ENCODE measurements at regions not wholly inside any gene's neighbourhood (a gene's known extent, or its start where the extent isn't known, plus 50 kb on each side); places are given as distances from the start of the nearest gene placed in this dataset.

GRCh38 chr13:89899302-89900103 is 1448.0 kb upstream of the MIR17HG start:
- no peak for DNase-seq (ENCODE audit: low read depth)

- no peak for DNase-seq (ENCODE audit: low read depth)
Measured at GRCh38 chr13:89900104-89900765, 1447.3 kb upstream of the MIR17HG start.

GRCh38 chr13:89902223-89902622 is 1445.3 kb upstream of the MIR17HG start:
- DNase-seq (ENCODE audit: low read depth): no peak

DNA sequence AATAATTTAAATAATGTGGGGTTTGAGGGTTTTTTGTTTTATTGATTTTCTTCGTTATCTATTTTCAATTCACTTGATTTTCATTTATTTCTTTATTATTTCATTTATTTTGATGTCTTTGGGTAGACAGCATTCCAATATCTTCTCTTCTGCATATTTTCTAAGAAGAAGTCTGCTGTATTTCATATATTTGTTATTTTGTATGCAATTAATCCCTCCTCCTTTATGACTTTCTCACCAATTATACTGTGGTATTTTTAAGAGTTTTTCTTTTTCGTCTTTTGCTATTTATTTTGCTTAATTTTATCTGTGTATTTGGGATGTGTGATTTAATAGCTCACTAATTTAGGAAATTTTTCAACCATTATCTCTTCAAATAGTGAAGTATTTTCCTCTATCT is 1444.4 kb upstream of the MIR17HG start:
- no peak for DNase-seq (ENCODE audit: low read depth)

DNA sequence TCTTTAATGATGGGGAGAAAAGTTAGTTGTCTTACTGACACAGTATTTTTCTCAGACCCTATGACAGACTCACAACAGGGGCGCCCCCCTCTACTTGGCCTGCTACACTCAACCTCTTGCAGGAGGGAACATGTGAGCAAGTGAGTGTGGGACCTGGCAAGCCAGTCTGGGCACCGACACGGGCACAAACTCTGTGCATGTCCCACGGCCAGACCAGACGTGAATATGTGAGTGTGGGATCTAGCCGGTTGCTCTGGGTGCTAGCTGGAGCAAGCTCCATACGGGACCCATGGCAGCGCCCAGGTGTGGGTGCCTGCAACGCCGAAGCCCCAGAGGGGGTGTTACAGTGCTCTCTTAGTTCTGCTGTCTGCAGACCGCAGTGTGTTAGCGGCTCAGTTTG is 1437.3 kb upstream of the MIR17HG start:
- DNase-seq (ENCODE audit: low read depth): no peak

DNA sequence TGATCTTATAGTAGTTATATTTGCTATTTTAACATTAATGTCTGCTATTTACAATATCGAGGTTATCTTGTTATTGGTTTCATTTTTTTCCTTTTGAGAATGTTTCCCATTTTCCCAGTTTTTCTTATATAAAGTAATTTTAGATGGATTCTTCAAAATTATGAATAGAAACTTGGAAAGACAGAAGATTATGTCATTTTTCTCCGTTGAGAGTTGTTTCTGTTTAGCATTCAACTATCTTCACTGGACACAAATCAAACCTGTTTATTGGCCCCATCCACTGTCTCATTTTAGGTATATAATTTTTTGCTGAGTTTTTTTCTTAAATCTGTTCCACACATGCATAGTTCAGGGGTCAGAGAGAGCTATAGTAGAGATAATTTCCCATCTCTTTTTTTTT is 1430.9 kb upstream of the MIR17HG start:
- no peak for DNase-seq (ENCODE audit: low read depth)

- no peak for DNase-seq (ENCODE audit: low read depth)
Measured at GRCh38 chr13:89920461-89920860, 1427.0 kb upstream of the MIR17HG start.

- no peak for DNase-seq (ENCODE audit: low read depth)
Measured at GRCh38 chr13:89923052-89923451, 1424.4 kb upstream of the MIR17HG start.

- no peak for DNase-seq (ENCODE audit: low read depth)
Measured at GRCh38 chr13:89923736-89924135, 1423.8 kb upstream of the MIR17HG start.

DNA sequence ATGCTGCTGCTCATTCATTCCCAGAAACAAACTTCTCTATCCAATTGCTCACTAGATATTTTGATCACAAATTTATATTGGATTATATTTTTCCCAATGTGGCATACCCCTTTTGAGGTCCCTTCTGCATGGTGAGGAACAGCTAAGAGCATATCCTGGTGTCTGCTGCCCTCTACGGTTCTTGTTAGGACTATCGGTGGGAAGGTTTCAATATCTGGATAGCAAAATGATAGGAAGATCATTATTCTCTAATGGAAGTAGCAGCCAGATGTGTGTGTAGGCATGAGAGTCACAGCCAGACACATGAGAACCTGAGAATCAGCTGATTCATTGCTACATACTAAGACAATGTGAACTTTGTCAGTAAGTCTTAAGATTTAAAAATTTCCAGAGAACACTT is 1422.4 kb upstream of the MIR17HG start:
- DNase-seq (ENCODE audit: low read depth): no peak

GRCh38 chr13:89930861-89931260 is 1416.6 kb upstream of the MIR17HG start:
- no peak for DNase-seq (ENCODE audit: low read depth)

DNA sequence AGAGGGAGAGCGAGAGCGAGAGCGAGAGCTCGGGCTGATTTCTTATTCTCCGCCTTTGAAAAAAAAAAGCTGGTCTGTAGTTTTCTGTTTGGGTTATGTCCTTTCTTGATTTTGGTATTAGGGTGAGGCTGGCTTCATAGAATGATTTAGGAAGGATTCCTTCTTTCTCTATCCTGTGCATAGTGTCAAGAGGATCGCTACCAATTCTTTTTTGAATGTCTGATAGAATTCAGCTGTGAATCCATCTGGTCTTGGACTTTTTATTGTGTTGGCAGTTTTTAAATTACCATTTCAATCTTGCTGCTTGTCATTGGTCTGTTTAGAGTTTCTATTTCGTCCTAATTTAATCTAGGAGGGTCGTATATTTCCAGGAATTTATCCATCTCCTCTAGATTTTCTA is 1414.6 kb upstream of the MIR17HG start:
- DNase-seq (ENCODE audit: low read depth): no peak

- no peak for DNase-seq (ENCODE audit: low read depth)
Measured at GRCh38 chr13:89936256-89936655, 1411.2 kb upstream of the MIR17HG start.

- DNase-seq (ENCODE audit: low read depth): no peak
Measured at GRCh38 chr13:89937420-89937819, 1410.1 kb upstream of the MIR17HG start.

- DNase-seq (ENCODE audit: low read depth): no peak
Measured at GRCh38 chr13:89940383-89940782, 1407.1 kb upstream of the MIR17HG start.

DNA sequence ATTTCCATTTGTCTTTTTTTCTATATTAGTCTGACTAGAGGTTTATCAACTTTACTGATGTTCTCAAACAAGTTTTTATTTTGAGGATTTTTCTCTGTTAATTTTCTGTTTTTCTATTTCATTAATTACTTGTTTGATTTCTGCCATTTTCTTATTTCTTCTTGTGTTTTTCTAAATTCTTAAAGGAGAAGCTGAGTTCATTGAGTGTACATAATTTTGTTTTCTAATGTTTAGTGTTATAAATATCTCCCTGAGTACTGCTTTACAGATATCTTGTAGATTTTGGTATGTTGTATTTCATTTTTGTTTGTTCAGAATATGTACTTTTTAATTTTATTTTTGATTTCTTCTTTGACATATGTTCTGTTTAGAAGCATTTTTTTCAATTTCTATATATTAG is 1404.3 kb upstream of the MIR17HG start:
- no peak for DNase-seq (ENCODE audit: low read depth)

DNA sequence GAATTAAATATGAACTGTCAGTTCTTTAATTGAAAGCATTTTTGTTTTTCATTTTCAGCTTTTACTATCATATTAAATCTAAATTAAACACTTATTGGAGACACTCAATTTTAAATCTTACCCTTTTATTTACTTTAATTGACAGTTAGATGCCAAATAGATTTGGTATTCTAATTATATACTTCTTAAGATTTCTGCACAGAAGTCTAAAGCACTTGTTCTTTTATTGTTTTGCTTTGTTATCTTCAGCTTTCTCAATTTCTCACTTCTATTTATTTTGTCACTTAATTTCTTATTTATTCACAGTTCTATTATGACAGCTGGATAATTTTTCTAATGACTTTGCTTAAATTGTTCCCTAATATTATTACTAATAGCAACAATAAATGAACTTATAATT is 1397.3 kb upstream of the MIR17HG start:
- DNase-seq (ENCODE audit: low read depth): no peak

GRCh38 chr13:89951341-89951740 is 1396.1 kb upstream of the MIR17HG start:
- no peak for DNase-seq (ENCODE audit: low read depth)

- no peak for DNase-seq (ENCODE audit: low read depth)
Measured at GRCh38 chr13:89953581-89953980, 1393.9 kb upstream of the MIR17HG start.

- no peak for DNase-seq (ENCODE audit: low read depth)
Measured at GRCh38 chr13:89955773-89956172, 1391.7 kb upstream of the MIR17HG start.

DNA sequence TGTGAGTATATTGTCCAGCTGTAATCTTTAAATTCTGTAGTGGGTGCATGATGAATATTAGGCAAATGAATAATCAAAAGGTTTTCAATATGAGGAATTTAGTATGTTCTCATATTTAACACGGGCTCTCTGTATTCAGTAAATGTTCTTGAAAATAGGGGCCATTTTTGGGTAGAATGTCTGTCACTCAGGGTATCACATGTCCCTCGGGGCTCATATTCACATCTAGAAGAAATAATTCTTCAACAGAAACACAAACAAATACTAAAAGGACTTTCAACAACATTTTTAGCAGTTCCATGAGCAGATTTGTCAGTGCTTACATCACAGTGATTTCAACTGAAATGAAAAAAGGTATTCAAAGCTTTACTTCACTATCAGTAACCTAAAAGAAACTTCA is 1388.4 kb upstream of the MIR17HG start:
- no peak for DNase-seq (ENCODE audit: low read depth)

DNA sequence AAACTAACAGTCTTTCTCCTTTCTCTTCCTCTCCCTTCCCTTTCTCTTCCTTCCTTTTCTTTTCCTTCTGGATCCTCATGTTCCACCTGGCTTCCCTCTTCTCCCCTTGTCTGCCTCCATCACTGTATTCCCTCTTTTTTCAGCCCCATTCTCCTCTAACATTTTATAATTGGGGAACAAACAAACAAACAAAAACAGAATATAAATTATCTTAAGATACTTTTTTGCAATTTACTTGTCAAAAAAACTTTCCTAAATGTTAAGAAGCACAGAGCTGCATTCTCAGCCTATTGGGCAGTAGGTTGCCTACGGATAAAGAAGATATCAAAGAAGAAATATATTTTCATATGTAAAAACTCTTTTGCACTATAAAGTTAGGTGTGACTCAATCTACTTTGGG is 1382.2 kb upstream of the MIR17HG start:
- DNase-seq (ENCODE audit: low read depth): no peak

DNA sequence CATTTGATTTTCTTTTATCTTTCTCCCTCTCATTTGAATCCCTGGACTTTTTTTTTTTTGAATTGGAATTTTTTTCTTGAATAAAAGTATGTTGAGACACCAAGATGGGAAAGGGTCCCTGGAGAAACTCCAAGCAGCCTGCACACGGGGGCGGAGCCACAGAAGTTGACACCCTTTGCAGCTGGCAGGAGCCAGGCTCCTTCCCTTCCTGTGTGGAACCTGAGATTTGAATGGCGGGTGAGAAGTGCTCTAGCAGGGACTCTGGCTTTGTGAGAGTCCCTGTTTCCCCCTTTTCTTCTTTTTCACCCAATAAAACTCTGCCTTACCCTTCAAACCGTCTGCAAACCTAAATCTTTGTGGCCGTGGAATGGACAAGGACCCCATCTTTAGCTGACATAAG is 1381.0 kb upstream of the MIR17HG start:
- no peak for DNase-seq (ENCODE audit: low read depth)

GRCh38 chr13:89967701-89968100 is 1379.8 kb upstream of the MIR17HG start:
- no peak for DNase-seq (ENCODE audit: low read depth)

Data from stimulated activated CD4-positive, alpha-beta T cell treated with anti-CD3 and anti-CD28 coated beads, Interleukin-2, amount 100 ng/mL, for 4 hours (primary cell).